HS-5 (cell line): ENCODE measurements at regions not wholly inside any gene's neighbourhood (a gene's known extent, or its start where the extent isn't known, plus 50 kb on each side); places are given as distances from the start of the nearest gene placed in this dataset.

Source experiments
- DNase-seq: peaks from one replicate; pipeline ENCODE4 v3.0.0-alpha.2; 2012; ENCODE audit warnings: low read depth

DNA sequence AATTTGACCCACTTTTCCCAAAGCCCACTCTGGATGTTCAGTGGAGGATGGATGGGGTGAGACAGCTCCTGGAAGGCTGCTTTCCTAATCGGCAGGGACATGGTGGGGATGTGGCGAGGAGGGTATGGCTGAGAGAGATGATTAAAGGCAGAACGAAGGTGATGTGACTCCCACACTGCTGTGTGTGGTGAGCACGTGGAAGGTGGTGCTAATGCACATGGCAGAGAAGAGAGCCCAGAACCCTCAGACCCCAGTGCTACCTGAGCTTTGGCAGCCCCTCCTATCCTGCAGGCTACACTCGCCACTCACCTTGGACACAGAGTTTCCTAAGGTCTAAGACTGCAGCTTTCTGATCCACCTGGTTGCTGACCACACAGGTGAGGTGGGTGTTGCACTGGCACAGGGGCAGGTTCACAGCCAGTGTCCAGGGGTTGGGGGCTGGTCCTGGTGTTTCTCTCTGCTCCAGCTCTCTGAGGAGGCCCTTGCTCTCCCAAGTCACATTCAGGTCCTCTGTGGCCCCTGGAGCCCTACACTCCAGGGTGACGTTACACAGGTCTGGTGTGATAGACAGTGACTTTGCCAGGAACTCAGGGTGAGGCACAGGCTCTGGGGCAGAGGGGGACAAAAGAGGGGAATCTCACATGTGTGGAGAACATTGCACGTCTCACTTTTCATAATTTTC lies 151.4 kb upstream of the ETV3 start:
- no peak for DNase-seq

- DNase-seq: no peak
Observed at GRCh38 chr1:157288996-157289395, 150.8 kb upstream of the ETV3 start.

DNA sequence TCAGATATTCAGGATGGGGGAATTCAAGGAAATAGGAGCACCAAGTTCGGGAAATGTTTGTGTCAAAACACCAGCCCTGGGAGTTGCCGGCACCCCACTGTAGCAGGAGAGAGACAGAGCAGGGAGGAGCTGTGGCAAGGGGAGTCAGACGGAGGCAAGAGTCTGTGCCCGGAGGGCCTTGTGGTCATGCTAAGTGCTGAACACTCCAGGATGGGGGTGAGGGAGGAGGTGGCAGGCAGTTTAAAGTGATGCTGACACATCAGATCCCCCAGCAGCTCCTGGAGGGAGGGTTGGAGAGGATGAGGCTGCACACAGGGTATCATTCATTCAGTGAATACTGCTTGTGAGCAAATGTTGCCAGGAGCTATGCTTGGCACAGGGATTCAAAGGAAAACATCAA lies 150.3 kb upstream of the ETV3 start:
- no peak for DNase-seq

GRCh38 chr1:157288006-157288405 lies 149.8 kb upstream of the ETV3 start:
- no peak for DNase-seq

- DNase-seq: no peak
Observed at GRCh38 chr1:157287462-157287861, 149.3 kb upstream of the ETV3 start.

DNA sequence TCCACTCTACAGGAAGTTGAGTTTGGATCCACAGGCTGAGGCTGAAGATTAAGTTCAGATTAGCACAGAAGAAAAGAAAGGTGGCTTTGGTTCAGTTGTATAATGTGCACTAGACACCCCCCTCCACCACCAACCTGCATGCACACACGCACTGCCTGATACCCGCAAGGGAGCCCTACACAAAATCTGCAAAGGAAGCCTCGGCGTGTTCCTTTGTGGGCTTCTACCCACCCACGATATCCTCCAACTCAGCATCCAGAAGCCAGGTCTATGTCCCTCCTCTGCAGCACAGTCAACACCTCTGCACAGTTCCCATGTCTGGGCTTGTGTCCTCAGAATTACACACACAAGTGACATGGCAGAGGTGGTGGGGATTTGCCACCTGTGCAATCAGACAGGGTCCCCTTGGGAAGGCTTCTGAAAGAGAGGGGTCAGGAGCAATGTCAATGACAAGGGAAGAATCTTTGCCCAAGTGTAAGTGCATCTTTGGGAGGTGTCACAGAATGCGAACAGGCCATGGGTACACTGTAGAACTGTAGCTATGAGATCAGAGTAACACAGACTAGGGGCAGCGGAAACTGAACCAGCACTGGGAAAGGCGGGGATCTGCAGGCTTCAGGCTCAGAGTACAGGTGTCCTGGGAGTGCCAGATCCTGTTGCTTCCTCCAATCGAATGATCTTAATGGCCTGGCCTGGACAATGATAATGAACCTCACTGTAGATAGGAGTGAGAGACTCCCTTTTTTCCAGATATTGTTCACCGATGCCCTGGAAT lies 148.6 kb upstream of the ETV3 start:
- DNase-seq: no peak

DNA sequence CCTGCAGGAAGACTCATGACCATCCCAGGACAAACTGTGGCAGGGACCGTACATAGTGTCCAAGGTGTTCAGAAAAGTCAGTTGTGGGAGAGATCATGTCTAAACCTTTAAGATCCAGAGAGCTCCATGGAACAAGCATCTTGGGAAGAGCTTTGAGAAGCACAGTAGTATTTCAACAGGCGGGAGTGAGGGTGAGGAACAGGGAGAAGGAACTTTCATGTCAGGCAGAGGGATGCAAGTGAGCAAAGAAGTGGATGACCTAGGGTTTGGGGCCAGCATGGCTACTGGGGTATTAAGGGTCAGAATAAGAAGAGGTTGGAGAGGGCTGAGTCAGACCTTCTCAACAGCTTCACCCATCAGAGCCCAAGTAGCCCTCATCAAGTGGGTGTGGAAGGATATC lies 147.9 kb upstream of the ETV3 start:
- no peak for DNase-seq

- no peak for DNase-seq
Observed at GRCh38 chr1:157284451-157284850, 146.3 kb upstream of the ETV3 start.

GRCh38 chr1:157279802-157280140 lies 141.6 kb upstream of the ETV3 start:
- DNase-seq: no peak

- DNase-seq: no peak
Observed at GRCh38 chr1:157279138-157279801, 141.1 kb upstream of the ETV3 start.

GRCh38 chr1:157278383-157279137 lies 140.4 kb upstream of the ETV3 start:
- no peak for DNase-seq

- DNase-seq: no peak
Observed at GRCh38 chr1:157277913-157278312, 139.7 kb upstream of the ETV3 start.

- DNase-seq: no peak
Observed at GRCh38 chr1:157277281-157277680, 139.1 kb upstream of the ETV3 start.

- DNase-seq: peak; percentile 43
Observed at GRCh38 chr1:157274698-157275534, 136.7 kb upstream of the ETV3 start.

GRCh38 chr1:157272729-157273524 lies 134.7 kb upstream of the ETV3 start:
- no peak for DNase-seq

DNA sequence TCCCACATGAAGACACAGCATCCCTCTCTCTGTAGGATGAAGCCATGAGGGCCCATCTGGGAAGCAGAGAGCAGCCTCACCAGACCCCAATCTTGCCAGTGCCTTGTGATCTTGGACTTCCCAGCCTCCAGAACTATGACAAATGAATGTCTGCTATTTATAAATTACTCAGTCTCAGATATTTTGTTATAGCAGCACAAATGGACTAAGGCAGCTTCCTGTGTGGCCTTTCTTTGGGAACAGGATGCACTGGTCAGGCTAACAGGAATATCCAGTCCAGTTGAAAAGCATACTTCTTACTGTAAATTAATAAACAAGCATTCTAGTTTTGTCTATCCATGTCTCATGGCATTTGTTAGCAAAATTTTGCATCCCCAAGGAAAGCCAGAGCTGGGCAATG lies 134.1 kb upstream of the ETV3 start:
- DNase-seq: no peak

GRCh38 chr1:157270705-157271274 lies 132.6 kb upstream of the ETV3 start:
- no peak for DNase-seq

DNA sequence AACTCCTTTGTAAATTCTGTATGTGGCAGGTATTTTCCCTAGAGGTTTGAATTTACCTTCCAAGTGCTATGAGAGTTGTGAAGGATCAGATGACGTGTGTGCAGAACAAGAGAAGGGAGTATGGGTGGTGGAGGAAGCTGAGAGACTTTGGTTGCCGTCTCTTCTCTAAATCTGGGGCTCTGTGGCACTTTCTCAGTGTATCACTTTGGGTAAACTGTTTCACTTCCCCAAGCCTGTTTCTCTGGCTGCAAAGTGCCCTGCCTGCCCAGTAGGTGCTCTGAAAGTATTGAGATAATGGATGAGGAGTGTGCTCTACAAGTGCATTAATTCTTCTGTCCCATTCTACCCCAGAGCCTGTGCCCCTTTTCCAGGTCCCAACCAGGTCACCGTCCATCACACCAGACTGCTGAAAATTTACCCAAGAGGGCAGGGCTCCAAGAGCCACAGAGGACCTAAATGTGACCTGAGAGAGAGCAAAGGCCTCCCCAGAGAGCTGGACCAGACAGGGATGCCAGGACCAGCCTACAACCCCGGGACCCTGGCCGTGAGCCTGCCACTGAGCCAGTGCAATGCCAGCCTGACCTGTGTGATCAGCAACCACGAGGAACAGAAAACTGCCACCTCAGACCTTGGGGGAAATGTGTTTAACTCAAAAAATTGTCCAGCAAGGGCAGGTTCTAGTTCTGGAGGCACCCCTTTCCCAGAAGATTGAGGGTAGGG lies 131.6 kb upstream of the ETV3 start:
- DNase-seq: no peak

- DNase-seq: no peak
Observed at GRCh38 chr1:157262891-157263290, 124.7 kb upstream of the ETV3 start.

DNA sequence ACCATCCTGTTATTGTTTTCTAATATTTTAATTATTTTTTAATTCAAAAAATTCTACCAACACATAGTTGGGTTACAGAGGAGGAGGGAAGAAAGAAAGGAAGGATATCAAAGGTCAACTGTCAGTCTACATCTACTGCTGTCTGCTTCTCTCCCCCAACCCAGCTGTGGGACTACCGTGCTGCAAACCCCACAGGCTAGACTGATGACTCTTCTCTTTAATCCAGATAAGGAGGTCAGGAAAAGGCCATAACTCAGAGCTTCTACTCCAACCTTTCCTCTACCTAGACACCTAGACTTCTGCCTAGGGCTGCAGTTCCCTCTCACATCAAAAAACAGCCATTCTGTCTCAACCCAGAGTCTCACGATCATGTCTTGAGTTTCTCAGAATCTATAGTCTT lies 124.2 kb upstream of the ETV3 start:
- no peak for DNase-seq
